ENCODE measurements at regions not wholly inside any gene's neighbourhood (a gene's known extent, or its start where the extent isn't known, plus 50 kb on each side); places are given as distances from the start of the nearest gene placed in this dataset.

DNA sequence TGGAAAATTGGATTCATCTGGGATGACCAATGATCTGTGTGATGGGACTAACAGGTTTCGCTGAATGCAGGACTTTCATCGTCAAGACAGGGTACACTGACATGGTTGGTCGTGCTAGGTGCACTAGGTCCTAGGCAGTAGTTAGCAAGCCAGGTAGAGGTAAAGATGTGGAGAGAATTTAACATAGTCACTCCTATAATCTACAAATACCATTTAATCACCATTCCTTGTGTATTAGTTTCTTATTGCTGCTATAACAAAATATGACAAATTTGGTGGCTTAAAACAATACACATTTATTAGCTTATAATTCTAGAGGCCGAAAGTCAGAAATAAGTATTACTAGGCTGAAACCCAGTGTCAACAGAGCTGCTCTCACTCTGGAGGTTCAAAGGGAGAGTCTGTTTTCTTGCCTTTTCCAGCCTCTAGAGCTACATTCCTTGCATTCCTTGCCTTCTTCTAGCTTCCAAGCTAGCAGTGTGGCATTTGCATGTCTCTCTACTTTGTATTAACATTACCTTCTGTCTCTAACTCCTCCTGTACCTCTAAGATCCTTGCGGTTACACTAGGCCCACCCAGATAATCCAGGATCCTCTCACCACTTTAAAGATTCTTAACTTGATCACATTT, 98.7 kb upstream of the GRIA3 start:
- no peaks in the 10 kb centered on the region for H3K79me2 ChIP-seq (ENCODE audit: low read length)
- no peak for DNase-seq
- no peak overlapping the region for H3K4me2 ChIP-seq (ENCODE audit: low read depth, low read length)
- H3F3A ChIP-seq (ENCODE audit: insufficient read depth, low read length) = no peaks in the 10 kb centered on the region
- no peaks in the 10 kb centered on the region for H3K9me2 ChIP-seq (replicated peaks; ENCODE audit: insufficient read depth, low read length)
- H3K27ac ChIP-seq (ENCODE audit: low read length) = no peak overlapping the region
- no peaks in the 10 kb centered on the region for H4K20me1 ChIP-seq (ENCODE audit: insufficient read depth, low read length)
- no peak overlapping the region for H3K9ac ChIP-seq (ENCODE audit: low read length)
- H3K4me3 ChIP-seq (ENCODE audit: low read length) = no peak overlapping the region
- no peak overlapping the region for H2AFZ ChIP-seq (ENCODE audit: low read length)
- H3K9me3 ChIP-seq (replicated peaks; ENCODE audit: insufficient read depth, low read length) = no peaks in the 10 kb centered on the region
- H3K4me1 ChIP-seq (ENCODE audit: low read length) = no peaks in the 10 kb centered on the region
- no peak for TF ChIP-seq EZH2 (optimal IDR thresholded peaks at IDR 0.05; ENCODE audit: low read depth, low read length)
- H3K36me3 ChIP-seq (replicated peaks; ENCODE audit: insufficient read depth, low read length) = no peaks in the 10 kb centered on the region
- H3K27me3 ChIP-seq (replicated peaks; ENCODE audit: insufficient read depth, low read length) = no peaks in the 10 kb centered on the region

DNA sequence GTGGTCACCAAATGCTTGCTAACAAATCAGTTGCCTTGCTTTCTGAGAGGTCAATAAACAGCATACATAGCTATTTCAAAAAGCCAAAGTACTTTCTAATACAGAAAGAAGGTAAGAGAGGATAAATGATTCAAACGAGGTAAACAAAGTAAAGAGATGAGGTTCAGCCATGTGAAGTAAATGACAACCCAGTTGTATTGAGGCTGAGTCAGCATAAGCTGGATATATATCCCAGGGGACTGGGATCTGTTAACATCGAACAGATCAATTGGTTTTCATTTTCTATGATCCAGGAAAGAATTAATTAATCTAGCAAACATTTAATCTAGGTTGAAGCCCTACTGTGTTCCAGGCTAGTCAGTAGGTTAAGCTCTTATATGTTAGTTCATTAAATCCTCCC, 97.3 kb upstream of the GRIA3 start:
- Histone ChIP-seq H3K27me3 (replicated peaks; ENCODE audit: insufficient read depth, low read length) (no peaks in the 10 kb centered on the region), H3K4me2 (ENCODE audit: low read depth, low read length) (no peak overlapping the region), H3K4me1 (ENCODE audit: low read length) (no peaks in the 10 kb centered on the region), H3K9me2 (replicated peaks; ENCODE audit: insufficient read depth, low read length) (no peaks in the 10 kb centered on the region), H3K4me3 (ENCODE audit: low read length) (no peak overlapping the region), H3K36me3 (replicated peaks; ENCODE audit: insufficient read depth, low read length) (no peaks in the 10 kb centered on the region), H3K9me3 (replicated peaks; ENCODE audit: insufficient read depth, low read length) (no peaks in the 10 kb centered on the region), H2AFZ (ENCODE audit: low read length) (no peak overlapping the region), H3K27ac (ENCODE audit: low read length) (no peak overlapping the region), H3K79me2 (ENCODE audit: low read length) (no peaks in the 10 kb centered on the region), H3K9ac (ENCODE audit: low read length) (no peak overlapping the region), H4K20me1 (ENCODE audit: insufficient read depth, low read length) (no peaks in the 10 kb centered on the region), H3F3A (ENCODE audit: insufficient read depth, low read length) (no peaks in the 10 kb centered on the region)
- DNase-seq = no peak
- TF ChIP-seq EZH2phosphoT487 (IDR thresholded peaks at IDR 0.05; ENCODE audit: low read length) (no peak), EZH2 (optimal IDR thresholded peaks at IDR 0.05; ENCODE audit: low read depth, low read length) (no peak)
- TF ChIP-seq, protein P1, sequence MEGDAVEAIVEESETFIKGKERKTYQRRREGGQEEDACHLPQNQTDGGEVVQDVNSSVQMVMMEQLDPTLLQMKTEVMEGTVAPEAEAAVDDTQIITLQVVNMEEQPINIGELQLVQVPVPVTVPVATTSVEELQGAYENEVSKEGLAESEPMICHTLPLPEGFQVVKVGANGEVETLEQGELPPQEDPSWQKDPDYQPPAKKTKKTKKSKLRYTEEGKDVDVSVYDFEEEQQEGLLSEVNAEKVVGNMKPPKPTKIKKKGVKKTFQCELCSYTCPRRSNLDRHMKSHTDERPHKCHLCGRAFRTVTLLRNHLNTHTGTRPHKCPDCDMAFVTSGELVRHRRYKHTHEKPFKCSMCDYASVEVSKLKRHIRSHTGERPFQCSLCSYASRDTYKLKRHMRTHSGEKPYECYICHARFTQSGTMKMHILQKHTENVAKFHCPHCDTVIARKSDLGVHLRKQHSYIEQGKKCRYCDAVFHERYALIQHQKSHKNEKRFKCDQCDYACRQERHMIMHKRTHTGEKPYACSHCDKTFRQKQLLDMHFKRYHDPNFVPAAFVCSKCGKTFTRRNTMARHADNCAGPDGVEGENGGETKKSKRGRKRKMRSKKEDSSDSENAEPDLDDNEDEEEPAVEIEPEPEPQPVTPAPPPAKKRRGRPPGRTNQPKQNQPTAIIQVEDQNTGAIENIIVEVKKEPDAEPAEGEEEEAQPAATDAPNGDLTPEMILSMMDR (IDR thresholded peaks at IDR 0.05; ENCODE audit: low read length) = no peak

DNA sequence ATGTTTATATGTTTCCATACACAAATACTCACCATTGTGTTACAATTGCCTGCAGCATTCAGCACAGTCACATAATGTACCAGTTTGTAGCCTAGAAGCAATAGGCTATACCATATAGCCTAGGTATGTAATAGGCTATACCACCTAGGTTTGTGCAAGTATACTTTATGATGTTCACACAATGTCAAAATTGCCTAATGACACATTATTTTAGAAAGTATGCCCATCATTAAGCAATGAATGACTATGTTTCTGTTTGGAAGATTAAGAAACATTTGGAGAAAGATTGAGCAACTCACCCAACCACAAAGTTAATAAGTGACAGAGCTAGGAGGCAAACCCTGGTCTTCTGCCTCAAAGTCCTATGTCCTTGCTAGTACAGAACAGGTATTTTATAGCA, 96.8 kb upstream of the GRIA3 start:
- Histone ChIP-seq H3K9me3 (replicated peaks; ENCODE audit: insufficient read depth, low read length) (no peaks in the 10 kb centered on the region), H3K4me3 (ENCODE audit: low read length) (no peak overlapping the region), H3K27me3 (replicated peaks; ENCODE audit: insufficient read depth, low read length) (no peaks in the 10 kb centered on the region), H3K4me2 (ENCODE audit: low read depth, low read length) (no peak overlapping the region), H3K9ac (ENCODE audit: low read length) (no peak overlapping the region), H3K9me2 (replicated peaks; ENCODE audit: insufficient read depth, low read length) (no peaks in the 10 kb centered on the region), H3K79me2 (ENCODE audit: low read length) (no peaks in the 10 kb centered on the region), H3F3A (ENCODE audit: insufficient read depth, low read length) (no peaks in the 10 kb centered on the region), H3K27ac (ENCODE audit: low read length) (no peak overlapping the region), H2AFZ (ENCODE audit: low read length) (no peak overlapping the region), H3K4me1 (ENCODE audit: low read length) (no peaks in the 10 kb centered on the region), H3K36me3 (replicated peaks; ENCODE audit: insufficient read depth, low read length) (no peaks in the 10 kb centered on the region), H4K20me1 (ENCODE audit: insufficient read depth, low read length) (no peaks in the 10 kb centered on the region)
- TF ChIP-seq, protein P1 (IDR thresholded peaks at IDR 0.05; ENCODE audit: low read length) = no peak
- TF ChIP-seq EZH2 (optimal IDR thresholded peaks at IDR 0.05; ENCODE audit: low read depth, low read length) = no peak
- no peak for TF ChIP-seq EZH2phosphoT487 (IDR thresholded peaks at IDR 0.05; ENCODE audit: low read length)
- DNase-seq = no peak

DNA sequence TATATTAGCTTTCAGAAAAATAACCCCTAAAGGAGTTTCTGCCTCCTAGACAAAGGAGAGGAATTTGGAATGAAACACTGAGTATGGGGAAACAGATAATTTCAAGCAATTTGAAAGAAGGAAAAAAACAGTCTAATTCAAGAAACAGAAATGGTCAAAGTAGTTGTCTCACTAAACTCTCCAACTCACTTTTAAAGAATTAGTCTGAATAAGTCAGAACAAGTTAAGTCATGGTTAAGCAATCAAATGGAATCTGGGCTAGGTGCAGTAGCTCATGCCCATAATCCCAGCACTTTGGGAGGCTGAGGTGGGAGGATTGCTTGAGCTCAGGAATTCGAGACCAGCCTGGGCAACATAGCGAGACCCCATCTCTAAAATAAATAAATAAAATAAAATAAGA, 95.7 kb upstream of the GRIA3 start:
- Histone ChIP-seq H3F3A (ENCODE audit: insufficient read depth, low read length) (no peaks in the 10 kb centered on the region), H3K9me2 (replicated peaks; ENCODE audit: insufficient read depth, low read length) (no peaks in the 10 kb centered on the region), H3K27me3 (replicated peaks; ENCODE audit: insufficient read depth, low read length) (no peaks in the 10 kb centered on the region), H3K4me2 (ENCODE audit: low read depth, low read length) (no peak overlapping the region), H3K4me1 (ENCODE audit: low read length) (no peaks in the 10 kb centered on the region), H3K79me2 (ENCODE audit: low read length) (no peaks in the 10 kb centered on the region), H3K9ac (ENCODE audit: low read length) (no peak overlapping the region), H3K4me3 (ENCODE audit: low read length) (no peak overlapping the region), H3K36me3 (replicated peaks; ENCODE audit: insufficient read depth, low read length) (no peaks in the 10 kb centered on the region), H3K9me3 (replicated peaks; ENCODE audit: insufficient read depth, low read length) (no peaks in the 10 kb centered on the region), H4K20me1 (ENCODE audit: insufficient read depth, low read length) (no peaks in the 10 kb centered on the region), H2AFZ (ENCODE audit: low read length) (no peak overlapping the region), H3K27ac (ENCODE audit: low read length) (no peak overlapping the region)
- TF ChIP-seq, protein P1 (IDR thresholded peaks at IDR 0.05; ENCODE audit: low read length) = no peak
- TF ChIP-seq EZH2 (optimal IDR thresholded peaks at IDR 0.05; ENCODE audit: low read depth, low read length) = no peak
- no peak for TF ChIP-seq EZH2phosphoT487 (IDR thresholded peaks at IDR 0.05; ENCODE audit: low read length)
- no peak for DNase-seq
